ENCODE measurements at regions not wholly inside any gene's neighbourhood (a gene's known extent, or its start where the extent isn't known, plus 50 kb on each side); places are given as distances from the start of the nearest gene placed in this dataset.

DNA sequence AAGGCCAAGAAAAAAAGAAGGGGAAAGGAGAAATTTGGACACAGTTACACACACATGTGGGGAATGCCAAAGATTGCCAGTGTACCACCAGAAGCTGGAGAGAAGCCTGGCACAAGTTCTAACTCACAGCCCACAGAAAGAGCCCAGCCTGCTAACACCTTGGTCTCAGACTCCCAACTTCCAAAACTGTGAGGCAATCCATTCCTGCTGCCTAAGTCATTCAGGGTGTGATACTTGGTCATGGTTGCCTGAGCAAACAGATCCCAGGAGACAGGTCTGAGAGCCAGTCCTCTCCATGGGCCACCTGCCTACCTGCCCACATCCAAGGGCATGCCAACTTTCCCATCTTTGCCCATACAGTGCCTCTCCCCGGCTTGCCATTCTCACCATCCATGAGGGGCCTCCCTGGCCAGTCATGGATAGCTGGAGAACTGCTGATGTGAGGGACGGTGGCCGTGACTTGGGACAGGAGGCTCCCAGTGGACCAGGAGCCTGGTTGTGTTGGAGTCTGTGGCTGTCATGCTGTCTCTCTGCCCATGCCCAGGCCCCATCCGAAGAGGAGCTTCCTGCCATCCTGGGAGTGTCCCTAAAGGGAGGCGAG lies 198.0 kb upstream of the RTL1 start:
- no peak for TF ChIP-seq EZH2 (IDR thresholded peaks at IDR 0.05; ENCODE audit: borderline replicate concordance, insufficient read depth, low read length, poor library complexity, severe bottlenecking)
- TF ChIP-seq, protein P1, sequence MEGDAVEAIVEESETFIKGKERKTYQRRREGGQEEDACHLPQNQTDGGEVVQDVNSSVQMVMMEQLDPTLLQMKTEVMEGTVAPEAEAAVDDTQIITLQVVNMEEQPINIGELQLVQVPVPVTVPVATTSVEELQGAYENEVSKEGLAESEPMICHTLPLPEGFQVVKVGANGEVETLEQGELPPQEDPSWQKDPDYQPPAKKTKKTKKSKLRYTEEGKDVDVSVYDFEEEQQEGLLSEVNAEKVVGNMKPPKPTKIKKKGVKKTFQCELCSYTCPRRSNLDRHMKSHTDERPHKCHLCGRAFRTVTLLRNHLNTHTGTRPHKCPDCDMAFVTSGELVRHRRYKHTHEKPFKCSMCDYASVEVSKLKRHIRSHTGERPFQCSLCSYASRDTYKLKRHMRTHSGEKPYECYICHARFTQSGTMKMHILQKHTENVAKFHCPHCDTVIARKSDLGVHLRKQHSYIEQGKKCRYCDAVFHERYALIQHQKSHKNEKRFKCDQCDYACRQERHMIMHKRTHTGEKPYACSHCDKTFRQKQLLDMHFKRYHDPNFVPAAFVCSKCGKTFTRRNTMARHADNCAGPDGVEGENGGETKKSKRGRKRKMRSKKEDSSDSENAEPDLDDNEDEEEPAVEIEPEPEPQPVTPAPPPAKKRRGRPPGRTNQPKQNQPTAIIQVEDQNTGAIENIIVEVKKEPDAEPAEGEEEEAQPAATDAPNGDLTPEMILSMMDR (IDR thresholded peaks at IDR 0.05; ENCODE audit: poor library complexity, severe bottlenecking), result no peak

Measured in neural cell (in vitro differentiated cells).